Activated CD4-positive, CD25-positive, alpha-beta regulatory T cell treated with anti-CD3 and anti-CD28 coated beads, Interleukin-2, amount 50 U/mL, for 16 hours (primary cell): ENCODE measurements at regions not wholly inside any gene's neighbourhood (a gene's known extent, or its start where the extent isn't known, plus 50 kb on each side); places are given as distances from the start of the nearest gene placed in this dataset.
"Not testable (repeated sequence)": the region's sequence is repeated elsewhere in the genome, so short reads cannot be mapped to it uniquely, and the experiment has no call there.

Experiments used
- DNase-seq: peaks from one replicate; pipeline ENCODE4 v3.0.0-alpha.2; 2020; ENCODE audit warnings: low read depth, low spot score

DNA sequence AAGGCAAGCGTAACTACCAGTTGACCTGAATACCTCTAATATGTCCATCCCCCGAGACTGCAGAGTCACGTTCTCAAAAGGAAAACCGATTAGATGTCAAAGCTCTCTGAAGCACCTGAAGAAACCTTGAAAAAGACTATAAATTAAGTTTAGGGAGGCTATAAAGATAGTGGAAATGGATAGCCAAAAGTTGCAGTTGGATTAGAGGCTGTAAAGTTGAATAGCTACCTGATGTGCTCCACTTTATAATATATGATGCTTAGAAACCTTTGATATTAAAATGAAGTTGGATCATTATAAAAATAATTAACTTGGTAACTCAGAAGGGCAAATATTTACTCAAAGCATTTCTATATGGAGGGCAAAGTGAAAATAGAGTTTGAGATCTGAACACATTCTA is 506.6 kb upstream of the AGA start:
- no peak for DNase-seq

DNA sequence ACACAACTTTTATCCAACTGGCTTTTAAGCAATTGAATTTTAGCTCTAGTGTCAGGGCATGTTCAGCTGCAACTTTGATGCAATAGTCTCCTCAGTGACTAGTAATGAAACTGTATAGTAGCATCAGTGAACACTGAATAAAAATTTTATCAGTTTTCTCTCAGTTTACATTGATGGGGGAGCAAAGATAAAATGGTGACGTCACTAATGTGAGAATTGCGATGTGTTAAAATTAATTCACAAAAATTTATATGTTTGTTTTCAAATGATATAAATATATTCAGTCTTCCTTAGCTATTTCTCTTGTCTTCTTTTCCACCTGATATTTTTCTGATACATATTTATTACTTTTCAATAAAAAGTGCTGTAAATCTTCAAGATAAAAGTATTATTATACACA is 508.8 kb upstream of the AGA start:
- DNase-seq = no peak

DNA sequence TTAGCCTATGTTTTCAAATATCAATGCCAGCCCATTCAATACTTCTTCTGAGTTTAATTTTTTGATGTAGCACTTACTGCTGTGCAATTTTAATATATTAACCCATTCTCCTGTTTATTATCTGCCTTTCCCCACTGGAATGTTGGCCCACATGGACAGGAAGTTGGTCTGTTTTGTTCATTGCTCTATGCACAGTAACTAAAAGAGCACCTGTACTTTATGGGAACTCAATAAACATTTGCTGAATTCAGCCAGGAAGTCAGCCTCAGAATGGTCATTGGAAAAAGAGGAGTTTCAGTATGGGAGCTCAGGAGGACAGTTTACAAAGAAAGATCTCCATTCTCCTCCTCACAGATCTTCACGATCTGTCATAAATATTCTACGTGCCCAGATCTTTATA is 510.5 kb upstream of the AGA start:
- DNase-seq = no peak

DNA sequence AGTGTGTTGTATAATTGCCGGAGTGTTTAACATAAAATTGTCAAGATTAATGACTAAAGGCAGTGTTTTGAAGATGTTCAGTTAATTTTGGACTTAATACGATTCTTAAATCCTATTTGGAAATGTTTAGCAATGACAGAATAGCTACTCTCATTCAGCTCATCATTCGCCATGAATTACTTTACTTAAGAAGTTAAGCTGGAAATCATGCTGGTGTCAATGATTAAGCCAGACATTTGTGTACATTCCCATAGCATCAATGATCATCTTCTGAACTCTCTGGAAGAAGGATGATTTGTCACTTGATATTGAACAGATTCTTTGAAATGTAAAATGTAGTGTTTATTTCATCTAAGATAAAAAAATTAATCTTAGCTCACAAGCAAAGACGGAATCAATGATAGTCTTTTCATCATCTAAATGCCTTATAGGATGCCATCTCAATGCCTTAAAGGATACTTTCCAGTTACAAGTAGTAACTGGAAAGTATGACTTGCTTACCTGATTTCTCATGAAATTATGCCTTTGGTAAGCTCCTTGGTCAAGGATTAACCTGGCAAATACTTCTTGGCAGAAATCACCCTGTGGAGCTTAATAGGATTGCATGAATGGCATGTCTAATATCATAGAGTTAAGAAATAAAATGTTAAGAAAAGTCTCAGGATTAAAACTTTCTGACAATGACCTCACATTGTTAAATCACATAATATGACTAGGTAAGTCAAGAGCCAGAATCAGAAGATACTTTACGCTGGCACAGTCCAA is 515.5 kb upstream of the AGA start:
- DNase-seq = no peak

DNA sequence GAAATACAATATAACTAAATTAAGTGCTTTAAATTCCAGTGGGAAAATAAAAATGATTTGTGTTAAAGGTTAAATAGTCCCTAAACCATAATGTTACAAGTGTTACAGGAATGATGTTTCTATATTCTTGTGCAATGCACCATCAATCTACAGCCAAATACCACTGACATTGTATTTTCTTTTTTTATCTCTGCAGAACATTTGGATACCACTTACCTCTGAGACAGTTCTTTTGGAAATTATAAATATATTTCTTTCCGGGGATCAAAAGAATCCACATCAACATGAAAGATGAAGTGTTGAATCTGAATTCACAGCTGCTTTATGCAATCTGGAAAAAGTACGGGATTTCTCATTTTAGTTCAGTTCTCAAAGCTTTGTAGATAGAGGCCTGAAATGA is 518.3 kb upstream of the AGA start:
- DNase-seq = no peak

DNA sequence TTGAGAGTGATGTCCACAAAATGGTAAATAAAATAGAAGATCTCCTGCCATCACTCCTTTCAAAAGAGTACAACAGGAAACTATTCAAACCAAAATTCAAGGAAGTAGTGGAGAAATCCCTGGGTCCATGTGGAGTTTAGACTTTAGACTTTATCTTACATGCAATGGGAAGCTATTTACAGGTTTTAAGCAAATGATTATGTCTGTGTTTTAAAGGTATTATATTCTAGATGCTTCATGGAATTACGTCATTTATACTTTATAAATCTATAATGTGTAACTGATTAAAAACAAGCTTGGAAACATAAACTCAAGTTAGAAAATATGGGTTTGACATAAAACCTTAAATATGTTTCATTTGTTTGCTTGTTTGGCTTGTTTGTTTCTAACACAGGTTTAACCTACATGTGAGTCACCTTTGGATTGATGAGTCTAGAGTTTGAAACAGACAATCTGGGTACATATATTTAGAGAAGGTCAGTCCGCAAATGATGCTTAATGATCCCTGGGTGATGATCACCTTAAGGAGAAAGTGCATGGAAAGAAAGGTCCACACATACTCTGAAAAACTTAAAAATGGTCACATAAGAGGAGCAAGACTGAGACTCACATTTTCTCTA is 519.6 kb upstream of the AGA start:
- DNase-seq = no peak

DNA sequence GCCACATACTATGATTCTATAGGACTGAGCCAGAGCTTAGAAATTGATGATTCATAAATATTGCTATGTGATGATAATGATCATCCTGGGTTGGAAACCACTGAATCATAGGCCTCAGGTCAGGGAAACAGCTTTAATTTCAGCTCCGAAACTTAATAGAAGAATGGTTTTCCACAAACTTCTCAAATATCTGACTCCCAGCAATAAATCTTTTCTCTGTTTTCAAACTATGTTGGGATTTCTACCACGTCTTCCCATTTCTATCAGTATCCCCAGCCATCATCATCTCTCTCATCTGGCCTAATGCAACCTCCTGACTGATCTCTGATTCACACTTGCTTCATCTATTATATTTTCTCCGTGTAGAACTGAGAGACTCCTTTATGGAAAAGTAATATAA is 521.8 kb upstream of the AGA start:
- DNase-seq = no peak

DNA sequence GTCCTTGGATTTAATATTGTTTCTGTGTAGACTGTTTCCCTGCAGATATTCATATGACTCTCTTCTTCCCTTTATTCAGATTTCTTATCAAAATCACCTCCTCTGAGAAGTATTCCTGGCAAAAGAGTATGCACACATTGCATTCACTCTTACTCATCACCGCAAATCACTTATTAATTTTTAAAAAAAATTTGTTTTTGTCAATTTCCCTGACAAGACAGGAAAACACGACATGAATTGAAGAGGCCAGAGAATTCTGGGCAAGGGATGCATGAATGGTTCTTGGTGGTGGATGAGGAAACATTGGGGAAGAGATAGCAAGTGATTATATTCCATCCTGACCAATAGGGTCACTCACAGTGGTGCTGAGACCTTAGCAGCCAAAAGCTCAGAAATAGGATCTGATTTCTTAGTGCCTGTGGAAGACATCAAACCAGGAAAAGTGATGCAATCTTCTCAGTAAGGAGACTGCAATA is 522.5 kb upstream of the AGA start:
- DNase-seq = no peak

DNA sequence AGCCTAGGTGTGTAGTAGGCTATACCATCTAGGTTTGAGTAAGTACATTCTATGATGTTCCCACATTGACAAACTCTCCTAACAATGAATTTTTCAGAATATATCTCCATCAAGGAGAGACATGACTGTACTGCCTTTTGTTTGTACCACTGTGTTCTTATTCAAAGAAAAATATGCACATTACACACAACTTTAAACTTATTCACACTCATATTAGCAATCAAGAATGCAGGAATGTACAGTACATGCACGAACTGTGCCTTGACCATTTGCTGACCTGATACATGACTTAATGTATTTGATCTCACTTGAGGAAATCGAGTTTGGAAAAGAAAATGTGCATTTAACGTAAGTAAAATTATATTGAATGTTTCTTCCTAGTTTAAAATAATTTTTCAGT is 525.1 kb upstream of the AGA start:
- DNase-seq = no peak

DNA sequence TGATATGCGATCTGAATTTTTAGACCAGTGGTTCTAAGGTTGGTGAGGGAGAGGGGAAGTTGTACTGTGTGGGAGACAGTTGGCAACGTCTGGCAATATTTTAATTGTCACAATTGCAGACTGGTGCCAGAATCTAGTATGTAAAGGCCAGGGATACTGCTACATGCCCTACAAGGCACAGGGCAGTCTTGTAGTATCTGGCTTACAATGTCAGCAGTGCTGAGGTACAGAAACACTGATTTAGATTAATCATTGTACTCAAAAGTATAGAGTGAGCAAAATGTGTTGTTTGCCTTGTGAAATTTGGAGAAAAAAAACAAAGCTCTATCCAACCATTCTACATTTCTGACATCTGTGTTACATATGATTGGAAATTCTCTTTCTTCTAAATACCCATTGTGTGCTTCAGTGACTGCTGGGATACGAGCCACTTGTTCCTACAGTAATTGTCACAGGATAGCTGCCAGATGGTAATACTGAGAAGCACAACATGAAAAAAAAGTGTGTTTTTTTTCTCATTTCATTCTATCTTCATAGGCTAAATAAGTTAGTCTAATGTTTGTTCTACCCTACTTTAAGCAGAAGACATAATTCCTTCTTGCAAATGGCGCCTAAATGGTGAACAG is 526.7 kb upstream of the AGA start:
- no peak for DNase-seq

DNA sequence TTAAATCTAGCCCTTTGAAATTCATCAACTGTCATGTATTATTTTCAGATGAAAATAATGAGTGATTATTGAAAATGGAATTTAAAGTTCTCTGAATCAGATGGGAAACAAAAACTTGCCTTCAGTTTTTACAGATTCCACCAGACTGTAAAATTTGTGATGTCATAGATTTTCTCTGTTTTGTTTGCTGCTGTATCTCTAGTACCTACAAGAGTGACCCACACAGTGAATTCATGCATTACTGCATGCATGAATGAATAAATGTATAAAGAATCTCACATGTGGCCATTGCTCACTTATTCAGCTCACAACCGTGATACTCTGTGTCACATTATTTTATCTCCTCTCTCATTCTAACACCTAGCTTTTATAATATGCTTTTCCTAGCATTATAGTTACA is 532.2 kb upstream of the AGA start:
- no peak for DNase-seq

DNA sequence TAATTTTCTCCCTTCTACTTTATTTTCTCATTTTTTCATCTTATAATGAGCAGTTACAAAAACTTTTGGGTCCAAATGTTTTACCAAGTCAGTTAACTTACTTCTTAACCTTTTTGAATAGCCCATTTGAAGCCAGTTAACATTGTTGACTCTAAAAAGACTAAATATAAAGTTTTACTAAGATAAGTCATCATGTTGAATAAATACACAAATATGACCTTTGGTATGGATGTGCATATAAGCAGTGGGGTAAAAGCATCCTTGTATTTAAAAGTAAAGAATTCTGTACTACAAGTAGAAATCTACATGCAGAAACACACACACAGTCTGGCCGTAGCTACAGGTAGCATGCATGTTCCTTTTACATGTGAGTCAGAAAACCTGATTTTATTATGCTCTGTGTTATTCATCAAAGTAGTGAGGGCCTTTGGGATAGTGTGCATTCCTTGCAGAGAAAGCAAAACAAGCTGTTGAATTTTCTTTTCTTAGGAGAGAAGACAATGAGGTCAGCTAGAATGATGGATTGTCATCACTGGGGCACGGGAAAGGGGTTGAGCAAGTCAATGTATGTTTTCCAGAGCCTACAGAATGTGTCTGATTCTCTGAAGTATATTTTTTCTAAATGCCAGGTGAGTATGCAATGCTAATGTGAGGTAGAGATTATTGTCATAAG is 533.2 kb upstream of the AGA start:
- DNase-seq = no peak

DNA sequence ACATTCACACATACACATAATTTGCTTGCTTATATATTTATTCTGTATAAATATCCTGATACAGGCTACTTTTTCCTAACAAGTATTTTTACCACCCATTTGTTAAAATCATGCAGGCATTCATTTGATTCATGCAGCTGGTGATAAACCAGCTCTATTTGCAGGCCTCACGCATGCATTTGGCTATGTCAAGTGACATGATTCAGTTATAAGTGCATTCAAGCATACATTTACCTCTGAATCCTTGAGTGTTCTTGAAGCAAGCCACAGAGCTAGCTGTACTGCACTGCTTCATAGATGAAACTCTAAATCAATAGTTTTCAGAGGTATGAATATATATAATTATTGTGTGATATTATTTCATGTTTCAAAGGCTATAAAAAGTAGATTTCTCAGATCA is 544.0 kb upstream of the AGA start:
- no peak for DNase-seq

DNA sequence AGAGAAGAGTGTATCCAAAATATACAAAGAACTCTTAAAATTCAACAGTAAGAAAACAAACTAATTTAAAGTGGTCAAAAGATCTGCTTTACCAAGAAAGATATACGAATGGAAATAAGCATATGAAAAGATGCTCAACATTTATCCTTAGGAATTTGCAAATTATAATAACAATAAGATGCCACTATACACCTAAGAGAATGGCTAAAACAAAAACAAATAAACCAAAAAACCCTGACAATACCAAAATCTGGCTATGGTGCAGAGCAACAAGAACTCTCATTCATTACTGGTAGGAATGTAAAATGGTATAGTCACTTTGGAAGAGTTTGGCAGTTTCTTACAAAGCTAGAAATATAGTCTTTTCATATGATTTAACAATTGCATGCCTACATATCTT is 545.7 kb upstream of the AGA start:
- no peak for DNase-seq

DNA sequence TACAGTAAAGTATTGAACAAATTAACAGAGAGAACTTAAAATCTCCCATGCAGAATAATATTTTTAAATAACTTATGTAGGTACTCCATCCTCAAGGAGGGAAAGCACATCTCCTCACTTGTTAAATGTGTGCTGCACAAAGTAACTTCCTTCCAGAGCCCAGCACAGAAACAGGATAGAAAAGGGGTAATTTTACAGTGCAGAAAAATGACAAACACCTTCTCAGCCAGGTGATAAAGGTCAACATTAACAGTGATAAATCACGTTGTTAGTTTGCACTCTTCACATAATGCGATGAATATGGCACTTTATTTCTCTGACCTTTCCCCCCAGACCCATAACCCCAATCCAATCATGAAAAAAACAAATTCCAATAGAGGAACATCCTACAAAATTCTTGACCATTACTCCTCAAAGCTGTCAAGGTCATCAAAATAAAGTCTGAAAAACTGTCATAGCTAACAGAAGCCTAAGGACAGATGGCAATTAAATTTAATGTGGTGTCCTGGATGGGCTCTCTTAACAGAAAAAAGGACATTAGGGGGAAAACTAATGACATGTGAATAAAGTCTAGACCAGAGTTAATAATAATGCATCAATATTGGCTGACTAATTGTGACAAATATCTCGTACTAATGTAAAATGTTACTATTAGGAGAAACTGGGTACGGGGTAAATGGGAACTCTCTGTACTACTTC is 547.4 kb upstream of the AGA start:
- DNase-seq = no peak

DNA sequence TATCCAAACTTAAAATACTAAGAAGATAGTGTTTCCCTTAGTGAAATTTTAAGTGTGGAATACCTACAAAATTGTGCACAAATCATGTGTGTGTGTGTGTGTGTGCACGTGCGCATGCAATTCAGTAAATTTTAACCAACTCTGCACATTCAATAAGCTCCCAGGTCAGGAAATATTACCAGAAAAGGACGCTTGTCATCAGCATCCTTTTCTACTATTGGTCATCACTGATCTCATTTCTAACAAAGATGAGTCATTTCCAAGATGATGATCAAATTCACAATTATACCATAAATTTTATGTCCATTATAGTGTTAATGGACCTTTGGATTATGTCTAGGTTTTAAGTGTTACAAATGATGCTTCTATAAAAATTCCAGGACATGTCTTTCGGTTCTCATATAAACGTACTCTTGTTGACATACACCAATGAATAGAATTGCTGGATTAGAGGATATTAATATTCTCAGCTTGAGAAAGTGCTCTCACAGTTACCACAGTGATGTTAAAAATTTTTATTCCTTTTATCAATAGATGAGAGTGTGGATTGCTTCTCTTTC is 560.9 kb upstream of the AGA start:
- no peak for DNase-seq

DNA sequence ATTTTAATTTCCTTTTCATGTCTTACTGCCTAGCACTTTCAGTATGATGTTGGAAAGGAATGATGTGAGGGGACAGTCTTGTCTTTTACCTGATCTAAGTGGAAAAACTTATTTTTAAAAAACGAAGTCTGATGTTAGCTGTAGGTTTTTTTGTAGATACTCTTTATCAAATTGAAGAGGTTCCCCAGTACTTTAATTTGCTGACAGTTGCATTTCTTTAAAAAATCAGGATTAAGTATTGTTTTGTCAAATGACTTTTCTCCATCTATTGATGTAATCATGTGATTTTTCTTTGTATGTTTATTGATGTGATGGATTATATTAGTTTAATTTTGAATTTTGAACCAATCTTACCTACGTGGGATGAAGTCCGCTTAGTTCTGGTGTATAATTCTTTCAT is 568.4 kb upstream of the AGA start:
- no peak for DNase-seq

DNA sequence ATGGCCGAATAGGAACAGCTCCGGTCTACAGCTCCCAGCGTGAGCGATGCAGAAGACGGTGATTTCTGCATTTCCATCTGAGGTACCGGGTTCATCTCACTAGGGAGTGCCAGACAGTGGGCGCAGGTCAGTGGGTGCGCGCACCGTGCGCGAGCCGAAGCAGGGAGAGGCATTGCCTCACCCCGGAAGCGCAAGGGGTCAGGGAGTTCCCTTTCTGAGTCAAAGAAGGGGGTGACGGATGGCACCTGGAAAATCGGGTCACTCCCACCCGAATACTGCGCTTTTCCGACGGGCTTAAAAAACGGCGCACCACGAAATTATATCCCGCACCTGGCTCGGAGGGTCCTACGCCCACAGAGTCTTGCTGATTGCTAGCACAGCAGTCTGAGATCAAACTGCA is 572.8 kb upstream of the AGA start:
- not testable (repeated sequence) for DNase-seq

DNA sequence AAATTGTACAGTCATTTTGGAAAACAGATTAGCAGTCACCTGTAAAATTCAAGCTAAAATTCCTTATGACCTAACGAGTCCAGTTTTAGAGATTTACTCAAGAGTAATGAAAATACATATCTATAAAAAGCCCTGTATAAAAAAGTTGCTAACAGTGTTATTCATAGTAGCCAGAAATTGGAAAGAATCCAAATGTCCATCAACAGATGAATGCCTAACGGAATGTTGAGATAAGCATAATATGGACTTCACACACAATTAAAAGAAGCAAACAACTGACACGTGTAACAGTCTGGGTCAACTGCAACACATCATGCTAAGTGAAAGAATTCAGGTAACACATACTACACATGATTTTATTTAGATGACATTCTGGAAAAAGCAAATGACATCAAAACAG is 584.8 kb upstream of the AGA start:
- DNase-seq = no peak

DNA sequence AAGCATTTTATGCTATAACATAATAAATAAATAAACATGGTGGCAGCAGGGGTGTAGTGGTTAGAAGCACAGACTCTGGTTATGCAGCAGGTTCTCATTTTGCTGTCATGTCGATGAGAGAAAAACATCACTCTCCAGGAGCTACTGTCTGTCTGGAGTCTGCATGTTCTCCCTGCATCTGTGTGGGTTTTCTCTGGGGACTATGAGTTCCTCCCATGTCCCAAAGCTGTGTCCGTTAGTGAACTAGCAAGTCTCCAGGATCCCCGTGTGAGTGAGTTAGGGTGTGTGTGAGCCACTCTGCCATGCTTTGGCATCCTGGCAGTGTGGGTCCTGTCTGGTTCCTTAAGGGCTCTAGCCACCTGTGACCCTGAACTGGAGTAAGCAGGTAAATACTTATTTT is 585.6 kb upstream of the AGA start:
- DNase-seq = no peak

DNA sequence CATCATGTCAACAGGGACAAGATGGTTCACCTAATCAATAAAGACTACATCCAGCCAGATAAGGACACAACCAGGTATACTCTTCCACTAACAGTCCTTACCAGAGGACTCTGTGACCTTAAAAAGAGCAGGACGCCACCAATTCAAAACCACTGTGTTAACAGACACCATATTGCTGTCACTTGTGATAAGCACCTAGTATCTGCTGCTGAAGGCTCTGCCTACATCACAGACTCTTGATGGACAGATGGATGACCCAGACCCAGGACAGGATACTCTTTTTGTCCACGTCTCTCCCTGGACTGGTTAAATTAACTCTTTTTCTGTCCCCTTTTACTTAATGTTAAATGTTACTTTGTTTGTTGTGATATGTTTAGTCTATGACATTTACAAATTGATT is 586.2 kb upstream of the AGA start:
- DNase-seq = no peak
